ENCODE measurements at regions not wholly inside any gene's neighbourhood (a gene's known extent, or its start where the extent isn't known, plus 50 kb on each side); places are given as distances from the start of the nearest gene placed in this dataset.

DNA sequence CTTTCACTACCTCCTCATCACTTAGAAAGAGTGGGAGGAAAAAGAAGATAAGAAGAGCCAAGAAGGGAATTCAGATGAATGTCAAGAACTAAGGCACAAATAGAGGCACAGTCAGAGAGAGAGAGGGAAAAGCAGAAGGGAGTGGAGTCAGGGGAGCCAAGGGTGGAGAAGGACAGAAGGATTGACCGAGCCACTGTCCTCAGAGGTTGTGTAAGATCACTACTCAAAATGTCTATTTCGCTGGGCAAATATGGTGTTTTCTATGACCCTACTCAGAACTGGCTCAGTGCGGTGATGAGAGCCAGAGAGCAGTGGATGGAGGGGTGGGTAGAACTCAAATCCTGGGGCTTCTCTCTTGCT, 139.2 kb upstream of the HS3ST2 start:
- ATAC-seq (ENCODE audit: insufficient number of reproducible peaks, low FRiP score, low read depth) (no peak), DNase-seq (ENCODE audit: low spot score) (no peak)
- H3K27ac ChIP-seq = no peak overlapping the region
- peaks cover 0 to 9% of the 10 kb centered on the region in 2 donors for H3K4me1 ChIP-seq (ENCODE audit: control insufficient read depth in 1 of 2, low read depth in 2 of 2)
- no peaks in the 10 kb centered on the region for H3K27me3 ChIP-seq (replicated peaks; ENCODE audit: insufficient read depth)
- H3K4me3 ChIP-seq = no peak overlapping the region
- no peak for TF ChIP-seq CTCF (IDR thresholded peaks at IDR 0.05)
- no peaks in the 10 kb centered on the region for H3K36me3 ChIP-seq
- H3K9me3 ChIP-seq = no peaks in the 10 kb centered on the region

- H3K4me1 ChIP-seq (ENCODE audit: control insufficient read depth in 1 of 2, low read depth in 2 of 2) = peaks cover 0 to 9% of the 10 kb centered on the region in 2 donors
- no peak for DNase-seq (ENCODE audit: low spot score)
- no peaks in the 10 kb centered on the region for H3K9me3 ChIP-seq
- H3K4me3 ChIP-seq = no peak overlapping the region
- no peaks in the 10 kb centered on the region for H3K36me3 ChIP-seq
- no peaks in the 10 kb centered on the region for H3K27me3 ChIP-seq (replicated peaks; ENCODE audit: insufficient read depth)
- no peak overlapping the region for H3K27ac ChIP-seq
- TF ChIP-seq CTCF (IDR thresholded peaks at IDR 0.05) = no peak
- no peak for ATAC-seq (ENCODE audit: insufficient number of reproducible peaks, low FRiP score, low read depth)
Observed at GRCh38 chr16:22675745-22676540, 138.0 kb upstream of the HS3ST2 start.

DNA sequence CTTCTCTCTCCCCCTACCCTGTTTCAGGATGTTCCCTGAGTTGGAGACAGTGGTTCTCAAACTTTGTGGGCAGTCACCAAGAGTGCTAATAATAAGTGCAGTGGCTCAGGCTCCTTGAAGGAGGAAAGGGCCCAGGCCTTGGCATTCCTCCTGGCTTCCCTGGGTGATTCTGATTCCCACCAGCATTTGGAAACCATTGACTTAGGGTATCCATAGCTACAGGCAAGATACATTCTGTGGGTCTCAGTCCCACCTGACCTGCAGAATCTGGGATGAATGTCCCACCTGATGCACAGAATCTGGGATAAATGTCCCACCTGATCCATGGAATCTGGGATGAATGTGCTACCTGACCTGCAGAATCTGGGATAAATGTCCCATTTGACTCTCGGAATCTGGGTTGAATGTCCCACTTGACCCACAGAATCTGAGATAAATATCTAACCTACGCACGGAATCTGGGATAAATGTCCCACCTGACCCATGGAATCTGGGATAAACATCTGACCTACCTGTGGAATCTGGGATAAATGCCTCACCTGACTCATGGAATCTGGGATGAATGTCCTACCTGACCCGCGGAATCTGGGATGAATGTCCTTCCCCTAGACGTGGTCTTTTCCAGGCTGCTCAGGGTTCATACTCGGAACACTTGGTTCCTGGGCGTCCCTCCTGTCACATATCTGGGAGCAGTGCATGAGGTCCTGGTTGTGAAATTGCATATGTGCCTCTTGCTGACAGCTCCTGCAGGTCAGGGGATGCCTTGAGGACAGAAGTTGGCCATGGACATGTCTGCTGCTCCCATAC, 136.7 kb upstream of the HS3ST2 start:
- H3K9me3 ChIP-seq = no peaks in the 10 kb centered on the region
- no peak overlapping the region for H3K27ac ChIP-seq
- peaks cover 0 to 9% of the 10 kb centered on the region in 2 donors for H3K4me1 ChIP-seq (ENCODE audit: control insufficient read depth in 1 of 2, low read depth in 2 of 2)
- no peaks in the 10 kb centered on the region for H3K36me3 ChIP-seq
- DNase-seq (ENCODE audit: low spot score) = no peak
- ATAC-seq (ENCODE audit: insufficient number of reproducible peaks, low FRiP score, low read depth) = no peak
- no peak overlapping the region for H3K4me3 ChIP-seq
- H3K27me3 ChIP-seq (replicated peaks; ENCODE audit: insufficient read depth) = no peaks in the 10 kb centered on the region
- no peak for TF ChIP-seq CTCF (IDR thresholded peaks at IDR 0.05)

DNA sequence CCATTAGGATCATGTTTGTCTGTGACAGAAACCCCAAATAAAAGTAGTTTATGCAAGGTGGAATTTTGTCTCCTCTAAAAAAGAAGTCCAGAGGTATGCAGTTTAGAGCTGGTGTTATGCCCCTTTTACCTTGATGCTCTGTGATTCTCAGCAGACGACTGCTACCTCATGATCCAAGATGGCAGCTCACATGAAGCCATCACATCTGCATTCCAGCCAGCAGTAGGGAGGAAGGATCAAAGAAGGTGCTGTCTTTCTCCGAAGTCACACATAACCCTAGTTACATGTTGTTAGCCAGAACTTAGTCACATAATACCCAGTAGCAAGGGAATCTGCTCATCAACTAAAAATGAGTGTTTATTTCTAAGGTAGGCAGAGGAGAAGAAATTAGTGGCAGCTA, 135.7 kb upstream of the HS3ST2 start:
- Histone ChIP-seq H3K9me3 (no peaks in the 10 kb centered on the region), H3K27me3 (replicated peaks; ENCODE audit: insufficient read depth) (no peaks in the 10 kb centered on the region), H3K4me3 (no peak overlapping the region), H3K4me1 (ENCODE audit: control insufficient read depth in 1 of 2, low read depth in 2 of 2) (peaks cover 0 to 5% of the 10 kb centered on the region in 2 donors), H3K36me3 (no peaks in the 10 kb centered on the region), H3K27ac (no peak overlapping the region)
- ATAC-seq (ENCODE audit: insufficient number of reproducible peaks, low FRiP score, low read depth) (no peak), DNase-seq (ENCODE audit: low spot score) (no peak)
- no peak for TF ChIP-seq CTCF (IDR thresholded peaks at IDR 0.05)

DNA sequence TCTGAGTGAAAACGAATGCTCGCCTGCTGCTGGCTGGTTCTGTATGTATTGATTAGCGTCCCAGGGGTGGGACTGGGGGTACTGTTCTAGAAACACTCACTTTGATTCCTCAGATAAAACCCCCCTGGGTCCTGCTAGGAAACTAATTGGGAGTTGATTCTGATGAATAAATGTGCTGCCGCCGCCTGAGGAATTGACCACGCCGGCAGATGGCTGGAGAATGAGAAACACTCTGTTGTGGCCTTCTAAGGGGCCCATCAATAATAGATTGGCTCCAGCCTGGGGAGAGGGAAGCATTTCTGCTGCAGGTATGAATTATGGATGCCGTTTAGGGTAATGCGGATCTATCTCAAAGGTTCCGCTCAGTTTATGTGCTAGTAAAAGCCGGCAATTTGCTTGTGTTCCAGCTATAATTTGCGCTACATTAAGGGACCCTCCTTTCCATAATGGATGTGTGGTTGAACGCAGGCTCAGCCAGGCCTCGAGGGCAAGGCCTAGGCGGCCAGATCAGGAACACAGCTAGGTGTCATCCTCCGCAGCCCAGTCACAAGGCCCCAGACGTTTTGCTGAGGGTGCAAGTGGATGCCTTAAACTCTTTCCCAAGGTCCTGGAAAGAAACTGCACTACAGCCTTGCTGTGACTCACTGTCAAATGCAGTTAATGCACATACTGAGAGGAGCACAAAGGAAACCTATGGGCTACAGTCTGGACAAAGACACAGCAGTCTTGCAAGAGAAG, 132.2 kb upstream of the HS3ST2 start:
- H3K27me3 ChIP-seq (replicated peaks; ENCODE audit: insufficient read depth) = no peaks in the 10 kb centered on the region
- peaks cover 11 to 23% of the 10 kb centered on the region in 2 donors for H3K4me1 ChIP-seq (ENCODE audit: control insufficient read depth in 1 of 2, low read depth in 2 of 2)
- no peak for ATAC-seq (ENCODE audit: insufficient number of reproducible peaks, low FRiP score, low read depth)
- no peak for TF ChIP-seq CTCF (IDR thresholded peaks at IDR 0.05)
- no peaks in the 10 kb centered on the region for H3K9me3 ChIP-seq
- no peak overlapping the region for H3K27ac ChIP-seq
- DNase-seq (ENCODE audit: low spot score) = no peak
- H3K36me3 ChIP-seq = no peaks in the 10 kb centered on the region
- no peak overlapping the region for H3K4me3 ChIP-seq

Measured in thoracic aorta (tissue), 2 donors.